ENCODE measurements at regions not wholly inside any gene's neighbourhood (a gene's known extent, or its start where the extent isn't known, plus 50 kb on each side); places are given as distances from the start of the nearest gene placed in this dataset.

- DNase-seq (no peak), ATAC-seq (replicated peaks in 1 of 4) (no peak)
- peaks cover 0 to 14% (median 3%) of the 10 kb centered on the region in 3 donors for H3K9me3 Mint-ChIP-seq
- WGBS (ENCODE audit: insufficient coverage), result no CpG with 5 or more reads among the region's 1 CpG
- ChIA-PET CTCF (no interaction called here), POLR2A (no interaction called here)
- Histone ChIP-seq H3K4me3 (ENCODE audit: control insufficient read depth in 1 of 2, extremely low read depth in 1 of 2, low read length in 1 of 2) (no peak overlapping the region), H3K27me3 (replicated peaks in 1 of 2; ENCODE audit: control insufficient read depth in 2 of 2, extremely low read depth in 1 of 2, insufficient read depth in 2 of 2, low read length in 1 of 2) (no peaks in the 10 kb centered on the region), H3K9me3 (no peaks in the 10 kb centered on the region), H3K36me3 (ENCODE audit: control insufficient read depth in 2 of 2, extremely low read depth in 1 of 2, insufficient read depth in 1 of 2, low read length in 1 of 2) (no peaks in the 10 kb centered on the region), H3K4me1 (ENCODE audit: control insufficient read depth in 1 of 2, extremely low read depth in 1 of 2, insufficient read depth in 2 of 2, low read length in 2 of 2) (no peaks in the 10 kb centered on the region), H3K27ac (ENCODE audit: low read length) (no peak overlapping the region)
- H3K4me1 Mint-ChIP-seq, result no peaks in the 10 kb centered on the region
- H3K36me3 Mint-ChIP-seq, result no peaks in the 10 kb centered on the region
- H3K4me3 Mint-ChIP-seq, result no peak overlapping the region
- H3K27me3 Mint-ChIP-seq, result no peaks in the 10 kb centered on the region
- no peak overlapping the region for H3K27ac Mint-ChIP-seq
These were observed 566.5 kb upstream of the MARCKS start for GRCh38 chr6:113290684-113291083.

GRCh38 chr6:113291751-113292445, 565.2 kb upstream of the MARCKS start:
- no peaks in the 10 kb centered on the region for H3K36me3 Mint-ChIP-seq
- ATAC-seq (replicated peaks in 1 of 4), result no peak
- Histone ChIP-seq H3K36me3 (ENCODE audit: control insufficient read depth in 2 of 2, extremely low read depth in 1 of 2, insufficient read depth in 1 of 2, low read length in 1 of 2) (no peaks in the 10 kb centered on the region), H3K4me1 (ENCODE audit: control insufficient read depth in 1 of 2, extremely low read depth in 1 of 2, insufficient read depth in 2 of 2, low read length in 2 of 2) (no peaks in the 10 kb centered on the region), H3K4me3 (ENCODE audit: control insufficient read depth in 1 of 2, extremely low read depth in 1 of 2, low read length in 1 of 2) (no peak overlapping the region), H3K27ac (ENCODE audit: low read length) (no peak overlapping the region), H3K27me3 (replicated peaks in 1 of 2; ENCODE audit: control insufficient read depth in 2 of 2, extremely low read depth in 1 of 2, insufficient read depth in 2 of 2, low read length in 1 of 2) (no peaks in the 10 kb centered on the region), H3K9me3 (no peaks in the 10 kb centered on the region)
- ChIA-PET POLR2A (no interaction called here), CTCF (no interaction called here)
- DNase-seq, result no peak
- no peaks in the 10 kb centered on the region for H3K27me3 Mint-ChIP-seq
- no peak overlapping the region for H3K4me3 Mint-ChIP-seq
- H3K4me1 Mint-ChIP-seq, result no peaks in the 10 kb centered on the region
- WGBS (ENCODE audit: insufficient coverage), result 45% methylated on average over 2 of the region's 4 CpGs
- H3K9me3 Mint-ChIP-seq, result peaks cover 0 to 8% (median under 1%) of the 10 kb centered on the region in 3 donors
- H3K27ac Mint-ChIP-seq, result no peak overlapping the region

GRCh38 chr6:113292646-113293422, 564.3 kb upstream of the MARCKS start:
- H3K27ac Mint-ChIP-seq, result no peak overlapping the region
- ATAC-seq (replicated peaks in 1 of 4), result no peak
- Histone ChIP-seq H3K27me3 (replicated peaks in 1 of 2; ENCODE audit: control insufficient read depth in 2 of 2, extremely low read depth in 1 of 2, insufficient read depth in 2 of 2, low read length in 1 of 2) (no peaks in the 10 kb centered on the region), H3K27ac (ENCODE audit: low read length) (no peak overlapping the region), H3K36me3 (ENCODE audit: control insufficient read depth in 2 of 2, extremely low read depth in 1 of 2, insufficient read depth in 1 of 2, low read length in 1 of 2) (no peaks in the 10 kb centered on the region), H3K4me3 (ENCODE audit: control insufficient read depth in 1 of 2, extremely low read depth in 1 of 2, low read length in 1 of 2) (no peak overlapping the region), H3K4me1 (ENCODE audit: control insufficient read depth in 1 of 2, extremely low read depth in 1 of 2, insufficient read depth in 2 of 2, low read length in 2 of 2) (no peaks in the 10 kb centered on the region), H3K9me3 (no peaks in the 10 kb centered on the region)
- no peaks in the 10 kb centered on the region for H3K36me3 Mint-ChIP-seq
- no peak overlapping the region for H3K4me3 Mint-ChIP-seq
- ChIA-PET CTCF (no interaction called here), POLR2A (no interaction called here)
- DNase-seq, result no peak
- no peaks in the 10 kb centered on the region for H3K9me3 Mint-ChIP-seq
- H3K4me1 Mint-ChIP-seq, result no peaks in the 10 kb centered on the region
- 76% methylated on average over 2 of the region's 3 CpGs for WGBS (ENCODE audit: insufficient coverage)
- H3K27me3 Mint-ChIP-seq, result no peaks in the 10 kb centered on the region

- no peak overlapping the region for H3K4me3 ChIP-seq (ENCODE audit: control insufficient read depth in 1 of 2, extremely low read depth in 1 of 2, low read length in 1 of 2)
- no peaks in the 10 kb centered on the region for H3K4me1 Mint-ChIP-seq
- H3K9me3 Mint-ChIP-seq, result no peaks in the 10 kb centered on the region
- no peaks in the 10 kb centered on the region for H3K4me1 ChIP-seq (ENCODE audit: control insufficient read depth in 1 of 2, extremely low read depth in 1 of 2, insufficient read depth in 2 of 2, low read length in 2 of 2)
- H3K9me3 ChIP-seq, result no peaks in the 10 kb centered on the region
- H3K27ac ChIP-seq (ENCODE audit: low read length), result no peak overlapping the region
- no peaks in the 10 kb centered on the region for H3K27me3 Mint-ChIP-seq
- no peak overlapping the region for H3K27ac Mint-ChIP-seq
- no peaks in the 10 kb centered on the region for H3K36me3 ChIP-seq (ENCODE audit: control insufficient read depth in 2 of 2, extremely low read depth in 1 of 2, insufficient read depth in 1 of 2, low read length in 1 of 2)
- H3K27me3 ChIP-seq (replicated peaks in 1 of 2; ENCODE audit: control insufficient read depth in 2 of 2, extremely low read depth in 1 of 2, insufficient read depth in 2 of 2, low read length in 1 of 2), result no peaks in the 10 kb centered on the region
- ATAC-seq (replicated peaks in 1 of 4) (no peak), DNase-seq (no peak)
- CTCF ChIA-PET, result no interaction called here
- no peak overlapping the region for H3K4me3 Mint-ChIP-seq
- no peaks in the 10 kb centered on the region for H3K36me3 Mint-ChIP-seq
- POLR2A ChIA-PET, result no interaction called here
These were observed 563.8 kb upstream of the MARCKS start for GRCh38 chr6:113293423-113293740.

- Histone ChIP-seq H3K36me3 (ENCODE audit: control insufficient read depth in 2 of 2, extremely low read depth in 1 of 2, insufficient read depth in 1 of 2, low read length in 1 of 2) (no peaks in the 10 kb centered on the region), H3K4me1 (ENCODE audit: control insufficient read depth in 1 of 2, extremely low read depth in 1 of 2, insufficient read depth in 2 of 2, low read length in 2 of 2) (no peaks in the 10 kb centered on the region), H3K4me3 (ENCODE audit: control insufficient read depth in 1 of 2, extremely low read depth in 1 of 2, low read length in 1 of 2) (no peak overlapping the region), H3K9me3 (no peaks in the 10 kb centered on the region), H3K27ac (ENCODE audit: low read length) (no peak overlapping the region), H3K27me3 (replicated peaks in 1 of 2; ENCODE audit: control insufficient read depth in 2 of 2, extremely low read depth in 1 of 2, insufficient read depth in 2 of 2, low read length in 1 of 2) (no peaks in the 10 kb centered on the region)
- no peaks in the 10 kb centered on the region for H3K36me3 Mint-ChIP-seq
- H3K4me3 Mint-ChIP-seq, result no peak overlapping the region
- no peak for DNase-seq
- H3K4me1 Mint-ChIP-seq, result no peaks in the 10 kb centered on the region
- peaks cover 0 to 11% (median 0%) of the 10 kb centered on the region in 3 donors for H3K9me3 Mint-ChIP-seq
- peaks cover 0 to 6% of the 10 kb centered on the region in 2 donors for H3K27me3 Mint-ChIP-seq
- H3K27ac Mint-ChIP-seq, result no peak overlapping the region
- no peak for ATAC-seq (replicated peaks in 1 of 4)
- CTCF ChIA-PET, result no interaction called here
- POLR2A ChIA-PET, result no interaction called here
These were observed 557.6 kb upstream of the MARCKS start for GRCh38 chr6:113299531-113299930.

GRCh38 chr6:113301651-113302050, 555.5 kb upstream of the MARCKS start:
- no peaks in the 10 kb centered on the region for H3K36me3 ChIP-seq (ENCODE audit: control insufficient read depth in 2 of 2, extremely low read depth in 1 of 2, insufficient read depth in 1 of 2, low read length in 1 of 2)

More at GRCh38 chr6:113301651-113302050, 555.5 kb upstream of the MARCKS start:
- Histone ChIP-seq H3K4me3 (ENCODE audit: control insufficient read depth in 1 of 2, extremely low read depth in 1 of 2, low read length in 1 of 2) (no peak overlapping the region), H3K27me3 (replicated peaks in 1 of 2; ENCODE audit: control insufficient read depth in 2 of 2, extremely low read depth in 1 of 2, insufficient read depth in 2 of 2, low read length in 1 of 2) (no peaks in the 10 kb centered on the region), H3K4me1 (ENCODE audit: control insufficient read depth in 1 of 2, extremely low read depth in 1 of 2, insufficient read depth in 2 of 2, low read length in 2 of 2) (no peaks in the 10 kb centered on the region), H3K27ac (ENCODE audit: low read length) (no peak overlapping the region), H3K9me3 (no peaks in the 10 kb centered on the region)
- ChIA-PET CTCF (no interaction called here), POLR2A (no interaction called here)
- Mint-ChIP-seq H3K27ac (no peak overlapping the region), H3K9me3 (peaks cover 0 to 11% (median 0%) of the 10 kb centered on the region in 3 donors), H3K27me3 (peaks cover 0 to 6% of the 10 kb centered on the region in 2 donors), H3K4me1 (no peaks in the 10 kb centered on the region), H3K4me3 (no peak overlapping the region), H3K36me3 (no peaks in the 10 kb centered on the region)
- no peak for ATAC-seq (replicated peaks in 1 of 4)
- no peak for DNase-seq
